ENCODE measurements at regions not wholly inside any gene's neighbourhood (a gene's known extent, or its start where the extent isn't known, plus 50 kb on each side); places are given as distances from the start of the nearest gene placed in this dataset.

DNA sequence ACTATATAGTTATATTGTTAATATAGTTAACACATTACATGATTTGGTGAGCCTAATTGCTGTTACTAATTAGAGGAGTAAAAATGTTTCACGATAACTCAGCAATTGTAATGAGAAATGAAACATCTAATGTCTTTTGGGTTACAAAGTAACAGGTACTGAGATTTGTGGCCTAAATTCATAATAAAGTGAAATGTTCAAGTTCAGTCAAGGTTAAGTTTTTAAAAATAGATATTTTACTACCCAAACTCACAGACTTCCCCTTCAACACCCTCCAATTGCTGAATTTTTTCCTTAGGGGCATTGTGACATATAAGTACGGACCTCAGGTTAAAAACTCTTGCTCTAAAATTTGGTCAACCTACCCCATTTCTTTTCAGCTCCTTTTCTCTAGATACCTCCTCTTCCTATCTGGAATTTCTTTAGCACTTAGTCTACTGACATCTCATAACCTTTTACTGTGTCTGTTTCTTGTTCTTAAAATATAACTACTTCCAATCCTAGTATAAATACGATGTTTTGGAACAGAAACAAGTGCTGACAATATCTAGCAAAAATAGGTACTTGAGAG lies 112.3 kb upstream of the PRSS16 start (continued):
- TF ChIP-seq, protein P1, sequence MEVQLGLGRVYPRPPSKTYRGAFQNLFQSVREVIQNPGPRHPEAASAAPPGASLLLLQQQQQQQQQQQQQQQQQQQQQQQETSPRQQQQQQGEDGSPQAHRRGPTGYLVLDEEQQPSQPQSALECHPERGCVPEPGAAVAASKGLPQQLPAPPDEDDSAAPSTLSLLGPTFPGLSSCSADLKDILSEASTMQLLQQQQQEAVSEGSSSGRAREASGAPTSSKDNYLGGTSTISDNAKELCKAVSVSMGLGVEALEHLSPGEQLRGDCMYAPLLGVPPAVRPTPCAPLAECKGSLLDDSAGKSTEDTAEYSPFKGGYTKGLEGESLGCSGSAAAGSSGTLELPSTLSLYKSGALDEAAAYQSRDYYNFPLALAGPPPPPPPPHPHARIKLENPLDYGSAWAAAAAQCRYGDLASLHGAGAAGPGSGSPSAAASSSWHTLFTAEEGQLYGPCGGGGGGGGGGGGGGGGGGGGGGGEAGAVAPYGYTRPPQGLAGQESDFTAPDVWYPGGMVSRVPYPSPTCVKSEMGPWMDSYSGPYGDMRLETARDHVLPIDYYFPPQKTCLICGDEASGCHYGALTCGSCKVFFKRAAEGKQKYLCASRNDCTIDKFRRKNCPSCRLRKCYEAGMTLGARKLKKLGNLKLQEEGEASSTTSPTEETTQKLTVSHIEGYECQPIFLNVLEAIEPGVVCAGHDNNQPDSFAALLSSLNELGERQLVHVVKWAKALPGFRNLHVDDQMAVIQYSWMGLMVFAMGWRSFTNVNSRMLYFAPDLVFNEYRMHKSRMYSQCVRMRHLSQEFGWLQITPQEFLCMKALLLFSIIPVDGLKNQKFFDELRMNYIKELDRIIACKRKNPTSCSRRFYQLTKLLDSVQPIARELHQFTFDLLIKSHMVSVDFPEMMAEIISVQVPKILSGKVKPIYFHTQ (CRISPR knock-in tag; IDR thresholded peaks at IDR 0.05): no peak

DNA sequence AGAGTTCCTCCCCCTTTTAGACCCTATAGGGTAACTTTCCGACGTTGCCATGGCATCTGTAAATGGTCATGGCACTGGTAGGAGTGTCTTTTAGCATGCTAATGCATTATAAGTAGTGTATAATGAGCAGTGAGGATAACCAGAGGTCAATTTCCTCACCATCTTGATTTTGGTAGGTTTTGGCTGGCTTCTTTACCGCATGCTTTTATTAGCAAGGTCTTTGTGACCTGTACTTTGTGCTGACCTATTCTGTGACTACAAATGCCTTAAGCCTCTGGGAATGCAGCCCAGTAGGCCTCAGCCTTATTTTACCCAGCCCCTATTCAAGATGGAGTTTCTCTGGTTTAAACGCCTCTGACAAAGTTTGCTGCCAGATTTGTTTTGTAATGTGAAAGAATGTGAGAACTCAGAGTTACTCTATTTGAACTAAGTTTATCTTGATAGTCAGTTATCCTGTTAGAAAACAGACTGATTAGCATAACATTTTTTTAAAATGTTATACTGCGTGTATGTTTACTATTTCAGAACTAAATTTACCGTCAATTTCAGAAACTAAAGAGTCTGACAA lies 111.3 kb upstream of the PRSS16 start:
- Mint-ChIP-seq H3K27ac (peak overlapping the region; percentile 80), H3K9me3 (no peaks in the 10 kb centered on the region), H3K36me3 (peaks cover 5% of the 10 kb centered on the region; the same call in 1 of the 2 replicates), H3K4me3 (no peak overlapping the region), H3K4me1 (peaks cover 51% of the 10 kb centered on the region), H3K27me3 (ENCODE audit: low read depth) (no peaks in the 10 kb centered on the region)
- DNase-seq (ENCODE audit: low spot score): no peak
- TF ChIP-seq TEAD1 (CRISPR knock-in tag; IDR thresholded peaks at IDR 0.05) (no peak), MXD4 (CRISPR knock-in tag; IDR thresholded peaks at IDR 0.05; ENCODE audit: borderline replicate concordance) (no peak), JAZF1 (CRISPR knock-in tag; IDR thresholded peaks at IDR 0.05) (no peak), JUN (CRISPR knock-in tag; IDR thresholded peaks at IDR 0.05) (no peak), ELF4 (CRISPR knock-in tag; IDR thresholded peaks at IDR 0.05; ENCODE audit: low read depth) (no peak), SP1 (CRISPR knock-in tag; conservative IDR thresholded peaks at IDR 0.05) (no peak), NR1H2 (CRISPR knock-in tag; IDR thresholded peaks at IDR 0.05) (no peak)
- TF ChIP-seq, protein P1 (CRISPR knock-in tag; IDR thresholded peaks at IDR 0.05): no peak
- TF ChIP-seq, protein P2, sequence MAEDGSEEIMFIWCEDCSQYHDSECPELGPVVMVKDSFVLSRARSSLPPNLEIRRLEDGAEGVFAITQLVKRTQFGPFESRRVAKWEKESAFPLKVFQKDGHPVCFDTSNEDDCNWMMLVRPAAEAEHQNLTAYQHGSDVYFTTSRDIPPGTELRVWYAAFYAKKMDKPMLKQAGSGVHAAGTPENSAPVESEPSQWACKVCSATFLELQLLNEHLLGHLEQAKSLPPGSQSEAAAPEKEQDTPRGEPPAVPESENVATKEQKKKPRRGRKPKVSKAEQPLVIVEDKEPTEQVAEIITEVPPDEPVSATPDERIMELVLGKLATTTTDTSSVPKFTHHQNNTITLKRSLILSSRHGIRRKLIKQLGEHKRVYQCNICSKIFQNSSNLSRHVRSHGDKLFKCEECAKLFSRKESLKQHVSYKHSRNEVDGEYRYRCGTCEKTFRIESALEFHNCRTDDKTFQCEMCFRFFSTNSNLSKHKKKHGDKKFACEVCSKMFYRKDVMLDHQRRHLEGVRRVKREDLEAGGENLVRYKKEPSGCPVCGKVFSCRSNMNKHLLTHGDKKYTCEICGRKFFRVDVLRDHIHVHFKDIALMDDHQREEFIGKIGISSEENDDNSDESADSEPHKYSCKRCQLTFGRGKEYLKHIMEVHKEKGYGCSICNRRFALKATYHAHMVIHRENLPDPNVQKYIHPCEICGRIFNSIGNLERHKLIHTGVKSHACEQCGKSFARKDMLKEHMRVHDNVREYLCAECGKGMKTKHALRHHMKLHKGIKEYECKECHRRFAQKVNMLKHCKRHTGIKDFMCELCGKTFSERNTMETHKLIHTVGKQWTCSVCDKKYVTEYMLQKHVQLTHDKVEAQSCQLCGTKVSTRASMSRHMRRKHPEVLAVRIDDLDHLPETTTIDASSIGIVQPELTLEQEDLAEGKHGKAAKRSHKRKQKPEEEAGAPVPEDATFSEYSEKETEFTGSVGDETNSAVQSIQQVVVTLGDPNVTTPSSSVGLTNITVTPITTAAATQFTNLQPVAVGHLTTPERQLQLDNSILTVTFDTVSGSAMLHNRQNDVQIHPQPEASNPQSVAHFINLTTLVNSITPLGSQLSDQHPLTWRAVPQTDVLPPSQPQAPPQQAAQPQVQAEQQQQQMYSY (CRISPR knock-in tag; IDR thresholded peaks at IDR 0.05): no peak
- TF ChIP-seq, protein P3, sequence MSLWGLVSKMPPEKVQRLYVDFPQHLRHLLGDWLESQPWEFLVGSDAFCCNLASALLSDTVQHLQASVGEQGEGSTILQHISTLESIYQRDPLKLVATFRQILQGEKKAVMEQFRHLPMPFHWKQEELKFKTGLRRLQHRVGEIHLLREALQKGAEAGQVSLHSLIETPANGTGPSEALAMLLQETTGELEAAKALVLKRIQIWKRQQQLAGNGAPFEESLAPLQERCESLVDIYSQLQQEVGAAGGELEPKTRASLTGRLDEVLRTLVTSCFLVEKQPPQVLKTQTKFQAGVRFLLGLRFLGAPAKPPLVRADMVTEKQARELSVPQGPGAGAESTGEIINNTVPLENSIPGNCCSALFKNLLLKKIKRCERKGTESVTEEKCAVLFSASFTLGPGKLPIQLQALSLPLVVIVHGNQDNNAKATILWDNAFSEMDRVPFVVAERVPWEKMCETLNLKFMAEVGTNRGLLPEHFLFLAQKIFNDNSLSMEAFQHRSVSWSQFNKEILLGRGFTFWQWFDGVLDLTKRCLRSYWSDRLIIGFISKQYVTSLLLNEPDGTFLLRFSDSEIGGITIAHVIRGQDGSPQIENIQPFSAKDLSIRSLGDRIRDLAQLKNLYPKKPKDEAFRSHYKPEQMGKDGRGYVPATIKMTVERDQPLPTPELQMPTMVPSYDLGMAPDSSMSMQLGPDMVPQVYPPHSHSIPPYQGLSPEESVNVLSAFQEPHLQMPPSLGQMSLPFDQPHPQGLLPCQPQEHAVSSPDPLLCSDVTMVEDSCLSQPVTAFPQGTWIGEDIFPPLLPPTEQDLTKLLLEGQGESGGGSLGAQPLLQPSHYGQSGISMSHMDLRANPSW (CRISPR knock-in tag; conservative IDR thresholded peaks at IDR 0.05; ENCODE audit: low read depth): no peak
- TF ChIP-seq, protein P4, sequence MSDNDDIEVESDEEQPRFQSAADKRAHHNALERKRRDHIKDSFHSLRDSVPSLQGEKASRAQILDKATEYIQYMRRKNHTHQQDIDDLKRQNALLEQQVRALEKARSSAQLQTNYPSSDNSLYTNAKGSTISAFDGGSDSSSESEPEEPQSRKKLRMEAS (CRISPR knock-in tag; IDR thresholded peaks at IDR 0.05): no peak
- TF ChIP-seq, protein P5, sequence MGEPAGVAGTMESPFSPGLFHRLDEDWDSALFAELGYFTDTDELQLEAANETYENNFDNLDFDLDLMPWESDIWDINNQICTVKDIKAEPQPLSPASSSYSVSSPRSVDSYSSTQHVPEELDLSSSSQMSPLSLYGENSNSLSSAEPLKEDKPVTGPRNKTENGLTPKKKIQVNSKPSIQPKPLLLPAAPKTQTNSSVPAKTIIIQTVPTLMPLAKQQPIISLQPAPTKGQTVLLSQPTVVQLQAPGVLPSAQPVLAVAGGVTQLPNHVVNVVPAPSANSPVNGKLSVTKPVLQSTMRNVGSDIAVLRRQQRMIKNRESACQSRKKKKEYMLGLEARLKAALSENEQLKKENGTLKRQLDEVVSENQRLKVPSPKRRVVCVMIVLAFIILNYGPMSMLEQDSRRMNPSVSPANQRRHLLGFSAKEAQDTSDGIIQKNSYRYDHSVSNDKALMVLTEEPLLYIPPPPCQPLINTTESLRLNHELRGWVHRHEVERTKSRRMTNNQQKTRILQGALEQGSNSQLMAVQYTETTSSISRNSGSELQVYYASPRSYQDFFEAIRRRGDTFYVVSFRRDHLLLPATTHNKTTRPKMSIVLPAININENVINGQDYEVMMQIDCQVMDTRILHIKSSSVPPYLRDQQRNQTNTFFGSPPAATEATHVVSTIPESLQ (CRISPR knock-in tag; IDR thresholded peaks at IDR 0.05): no peak
- TF ChIP-seq, protein P6, sequence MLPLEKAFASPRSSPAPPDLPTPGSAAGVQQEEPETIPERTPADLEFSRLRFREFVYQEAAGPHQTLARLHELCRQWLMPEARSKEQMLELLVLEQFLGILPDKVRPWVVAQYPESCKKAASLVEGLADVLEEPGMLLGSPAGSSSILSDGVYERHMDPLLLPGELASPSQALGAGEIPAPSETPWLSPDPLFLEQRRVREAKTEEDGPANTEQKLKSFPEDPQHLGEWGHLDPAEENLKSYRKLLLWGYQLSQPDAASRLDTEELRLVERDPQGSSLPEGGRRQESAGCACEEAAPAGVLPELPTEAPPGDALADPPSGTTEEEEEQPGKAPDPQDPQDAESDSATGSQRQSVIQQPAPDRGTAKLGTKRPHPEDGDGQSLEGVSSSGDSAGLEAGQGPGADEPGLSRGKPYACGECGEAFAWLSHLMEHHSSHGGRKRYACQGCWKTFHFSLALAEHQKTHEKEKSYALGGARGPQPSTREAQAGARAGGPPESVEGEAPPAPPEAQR (CRISPR knock-in tag; IDR thresholded peaks at IDR 0.05): no peak
- no peak for ATAC-seq
- CTCF ChIA-PET: no interaction called here
- POLR2A ChIA-PET: interaction anchor here (0.9 kb wide), 1 partner anchor 921 kb away, joined by 7 read pairs; no protein-coding TSS in a partner anchor

All from WTC11 (cell line).